HG03432 (cell line): ENCODE measurements at regions not wholly inside any gene's neighbourhood (a gene's known extent, or its start where the extent isn't known, plus 50 kb on each side); places are given as distances from the start of the nearest gene placed in this dataset.

Experiments used
- ATAC-seq: cut with Tn5 transposase; IDR thresholded peaks from one replicate; pipeline ENCODE4 v1.9.1; 2021; ENCODE audit warnings: mild to moderate bottlenecking, moderate library complexity; ENCODE audit not compliant: unreplicated experiment

GRCh38 chr18:22109535-22109934 is 59.9 kb upstream of the GATA6 start:
- peak; percentile 65 for ATAC-seq

- ATAC-seq = no peak
Measured at GRCh38 chr18:22110461-22110924, 58.9 kb upstream of the GATA6 start.

GRCh38 chr18:22112215-22112614 is 57.2 kb upstream of the GATA6 start:
- ATAC-seq = no peak

- ATAC-seq = no peak
Measured at GRCh38 chr18:22113144-22113844, 56.1 kb upstream of the GATA6 start.

- ATAC-seq = no peak
Measured at GRCh38 chr18:22114526-22115321, 54.7 kb upstream of the GATA6 start.

- ATAC-seq = no peak
Measured at GRCh38 chr18:22115573-22115972, 53.8 kb upstream of the GATA6 start.
